GM12865 (cell line): ENCODE measurements at regions not wholly inside any gene's neighbourhood (a gene's known extent, or its start where the extent isn't known, plus 50 kb on each side); places are given as distances from the start of the nearest gene placed in this dataset.

Experiments
- DNase-seq: peaks from one replicate; pipeline ENCODE4 v3.0.0; 2010; ENCODE audit warnings: low read depth
- H3K4me3 ChIP-seq: 2 replicates; pipeline ENCODE4 v1.5.1; 2011; ENCODE audit warnings: mild to moderate bottlenecking, low read depth, low read length, control low read depth
- TF ChIP-seq, protein P1 (sequence below): IDR thresholded peaks from 2 replicates; pipeline ENCODE4 v1.5.1; 2011; ENCODE audit warnings: low read length, control low read depth, low read depth, inconsistent platforms; ENCODE audit not compliant: insufficient read depth; ENCODE audit errors: missing control alignments

GRCh38 chr1:240691909-240692705 is 80.2 kb upstream of the GREM2 start:
- no peak overlapping the region for H3K4me3 ChIP-seq
- TF ChIP-seq, protein P1, sequence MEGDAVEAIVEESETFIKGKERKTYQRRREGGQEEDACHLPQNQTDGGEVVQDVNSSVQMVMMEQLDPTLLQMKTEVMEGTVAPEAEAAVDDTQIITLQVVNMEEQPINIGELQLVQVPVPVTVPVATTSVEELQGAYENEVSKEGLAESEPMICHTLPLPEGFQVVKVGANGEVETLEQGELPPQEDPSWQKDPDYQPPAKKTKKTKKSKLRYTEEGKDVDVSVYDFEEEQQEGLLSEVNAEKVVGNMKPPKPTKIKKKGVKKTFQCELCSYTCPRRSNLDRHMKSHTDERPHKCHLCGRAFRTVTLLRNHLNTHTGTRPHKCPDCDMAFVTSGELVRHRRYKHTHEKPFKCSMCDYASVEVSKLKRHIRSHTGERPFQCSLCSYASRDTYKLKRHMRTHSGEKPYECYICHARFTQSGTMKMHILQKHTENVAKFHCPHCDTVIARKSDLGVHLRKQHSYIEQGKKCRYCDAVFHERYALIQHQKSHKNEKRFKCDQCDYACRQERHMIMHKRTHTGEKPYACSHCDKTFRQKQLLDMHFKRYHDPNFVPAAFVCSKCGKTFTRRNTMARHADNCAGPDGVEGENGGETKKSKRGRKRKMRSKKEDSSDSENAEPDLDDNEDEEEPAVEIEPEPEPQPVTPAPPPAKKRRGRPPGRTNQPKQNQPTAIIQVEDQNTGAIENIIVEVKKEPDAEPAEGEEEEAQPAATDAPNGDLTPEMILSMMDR, result peak; percentile 3
- DNase-seq, result peak; percentile 3

DNA sequence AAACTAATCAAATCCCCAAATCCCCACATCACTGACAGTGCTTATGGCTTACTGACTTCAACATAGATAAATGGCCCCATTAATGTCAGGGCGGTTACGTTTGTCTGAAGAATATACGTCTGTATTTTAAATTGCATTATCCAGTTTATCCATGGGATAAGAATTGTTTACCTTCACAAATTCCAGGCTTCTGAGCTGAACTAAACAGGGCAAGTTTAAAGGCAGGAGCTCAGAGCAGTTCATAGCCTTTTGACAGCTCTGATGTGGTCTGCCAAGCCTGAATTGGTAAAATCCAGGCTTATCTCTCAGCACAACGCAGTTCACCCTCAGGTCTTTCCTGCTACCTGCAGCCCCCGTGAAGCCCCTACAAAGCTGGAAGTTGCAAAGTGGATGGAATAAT is 79.5 kb upstream of the GREM2 start:
- no peak overlapping the region for H3K4me3 ChIP-seq
- no peak for DNase-seq
- TF ChIP-seq, protein P1, result no peak

DNA sequence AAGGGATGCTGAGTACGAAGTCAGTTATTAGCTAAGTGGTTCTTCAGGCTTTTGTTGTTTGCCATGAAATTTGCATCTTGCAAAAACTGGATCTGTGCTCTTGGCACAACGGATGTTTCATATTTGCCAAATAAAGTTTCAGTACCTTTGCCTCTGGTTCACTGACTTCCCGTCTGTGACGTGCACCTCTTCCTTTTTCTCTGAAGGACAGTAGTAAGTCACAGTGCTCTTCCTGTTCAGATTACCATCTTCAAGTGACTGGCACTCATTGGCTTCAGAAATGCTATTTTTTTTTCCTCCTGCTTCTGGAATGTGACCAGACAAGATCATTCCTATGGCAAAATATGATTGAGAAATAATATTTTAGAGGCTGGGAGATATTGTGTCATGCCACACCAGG is 75.9 kb upstream of the GREM2 start:
- TF ChIP-seq, protein P1, result no peak
- peak; percentile 5 for DNase-seq
- no peak overlapping the region for H3K4me3 ChIP-seq

DNA sequence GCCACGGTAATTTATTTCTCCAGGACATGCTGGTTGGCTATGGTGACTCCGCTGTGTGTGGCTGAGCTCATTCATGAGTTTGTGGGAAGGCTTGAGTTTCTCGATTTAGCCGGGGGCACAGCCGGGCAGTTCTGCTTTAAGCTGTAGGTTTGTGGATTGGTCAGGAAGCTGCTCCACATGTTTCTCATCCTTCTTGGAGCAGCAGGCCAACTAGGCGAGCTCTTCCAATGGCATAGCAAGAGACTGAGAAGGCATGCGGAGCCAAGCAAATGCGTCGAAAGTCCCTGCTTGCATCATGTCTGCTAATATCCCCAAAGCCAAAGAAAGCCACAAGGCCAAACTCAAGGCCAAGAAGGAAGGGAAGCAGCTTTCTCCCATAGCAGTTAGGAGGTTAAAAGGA is 71.6 kb upstream of the GREM2 start:
- TF ChIP-seq, protein P1, result no peak
- DNase-seq, result no peak
- H3K4me3 ChIP-seq, result no peak overlapping the region

DNA sequence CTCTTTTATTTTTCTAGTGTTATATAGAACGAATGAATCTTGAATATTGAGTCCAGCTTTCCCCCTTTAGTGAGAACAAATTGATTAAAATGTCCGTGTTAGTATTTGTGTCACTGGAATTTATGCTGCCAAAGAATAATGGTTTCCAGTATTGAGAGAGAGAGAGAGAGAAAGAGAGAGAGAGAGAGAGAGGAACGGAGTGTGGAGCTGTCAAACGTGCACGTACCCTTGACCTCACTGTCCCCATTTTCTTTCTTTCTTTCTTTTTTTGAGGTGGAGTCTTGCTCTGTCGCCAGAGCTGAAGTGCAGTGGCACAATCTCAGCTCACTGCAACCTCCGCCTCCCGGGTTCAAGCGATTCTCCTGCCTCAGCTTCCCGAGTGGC is 70.9 kb upstream of the GREM2 start:
- no peak for DNase-seq
- TF ChIP-seq, protein P1, result no peak
- no peak overlapping the region for H3K4me3 ChIP-seq

GRCh38 chr1:240682166-240682858 is 70.4 kb upstream of the GREM2 start:
- TF ChIP-seq, protein P1, result no peak
- H3K4me3 ChIP-seq, result no peak overlapping the region
- DNase-seq, result no peak
